ENCODE measurements at regions not wholly inside any gene's neighbourhood (a gene's known extent, or its start where the extent isn't known, plus 50 kb on each side); places are given as distances from the start of the nearest gene placed in this dataset.
"Not testable (repeated sequence)": the region's sequence is repeated elsewhere in the genome, so short reads cannot be mapped to it uniquely, and the experiment has no call there.

DNA sequence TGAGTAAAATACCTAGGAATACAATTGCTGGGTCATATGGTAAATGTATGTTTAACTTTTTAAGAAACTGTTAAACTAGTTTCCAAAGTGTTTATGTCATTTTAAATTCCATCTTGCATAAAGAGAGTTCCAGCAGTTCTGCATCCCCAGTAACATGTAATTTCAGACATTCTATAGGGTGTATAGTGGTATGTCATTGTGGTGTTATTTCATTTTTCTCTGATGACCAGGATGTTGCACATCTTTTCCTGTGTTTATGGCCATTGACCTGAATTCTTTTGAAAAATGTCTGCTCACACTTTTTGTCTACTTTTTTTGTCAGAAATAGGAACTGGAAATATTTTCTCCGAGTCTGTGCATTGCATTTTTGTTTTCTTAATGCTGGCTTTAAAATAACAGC, 128.9 kb downstream of the TMEM200A start:
- TF ChIP-seq, protein P1, sequence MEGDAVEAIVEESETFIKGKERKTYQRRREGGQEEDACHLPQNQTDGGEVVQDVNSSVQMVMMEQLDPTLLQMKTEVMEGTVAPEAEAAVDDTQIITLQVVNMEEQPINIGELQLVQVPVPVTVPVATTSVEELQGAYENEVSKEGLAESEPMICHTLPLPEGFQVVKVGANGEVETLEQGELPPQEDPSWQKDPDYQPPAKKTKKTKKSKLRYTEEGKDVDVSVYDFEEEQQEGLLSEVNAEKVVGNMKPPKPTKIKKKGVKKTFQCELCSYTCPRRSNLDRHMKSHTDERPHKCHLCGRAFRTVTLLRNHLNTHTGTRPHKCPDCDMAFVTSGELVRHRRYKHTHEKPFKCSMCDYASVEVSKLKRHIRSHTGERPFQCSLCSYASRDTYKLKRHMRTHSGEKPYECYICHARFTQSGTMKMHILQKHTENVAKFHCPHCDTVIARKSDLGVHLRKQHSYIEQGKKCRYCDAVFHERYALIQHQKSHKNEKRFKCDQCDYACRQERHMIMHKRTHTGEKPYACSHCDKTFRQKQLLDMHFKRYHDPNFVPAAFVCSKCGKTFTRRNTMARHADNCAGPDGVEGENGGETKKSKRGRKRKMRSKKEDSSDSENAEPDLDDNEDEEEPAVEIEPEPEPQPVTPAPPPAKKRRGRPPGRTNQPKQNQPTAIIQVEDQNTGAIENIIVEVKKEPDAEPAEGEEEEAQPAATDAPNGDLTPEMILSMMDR (IDR thresholded peaks at IDR 0.05; ENCODE audit: low read depth, low read length), result no peak
- DNase-seq (ENCODE audit: extremely low read depth, low read depth), result no peak

DNA sequence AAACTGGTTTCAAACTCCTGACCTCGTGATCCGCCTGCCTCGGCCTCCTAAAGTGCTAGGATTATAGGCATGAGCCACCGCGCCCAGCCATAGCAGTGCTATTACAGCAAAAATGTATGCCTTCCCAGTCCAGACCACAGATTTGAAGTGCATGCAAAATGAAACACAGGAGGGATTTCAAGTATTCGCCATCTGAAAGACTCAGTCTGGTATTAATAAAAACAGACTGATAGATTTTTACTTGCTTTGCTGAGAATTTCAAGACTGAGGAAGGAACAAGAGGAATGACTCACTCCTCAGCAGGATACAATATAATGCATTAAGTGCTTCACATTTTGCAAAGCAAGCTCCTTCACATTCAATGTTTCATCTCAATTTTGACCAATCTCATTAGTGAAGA, 134.9 kb downstream of the TMEM200A start:
- DNase-seq (ENCODE audit: extremely low read depth, low read depth), result peak; percentile 86
- TF ChIP-seq, protein P1 (IDR thresholded peaks at IDR 0.05; ENCODE audit: low read depth, low read length), result no peak

DNA sequence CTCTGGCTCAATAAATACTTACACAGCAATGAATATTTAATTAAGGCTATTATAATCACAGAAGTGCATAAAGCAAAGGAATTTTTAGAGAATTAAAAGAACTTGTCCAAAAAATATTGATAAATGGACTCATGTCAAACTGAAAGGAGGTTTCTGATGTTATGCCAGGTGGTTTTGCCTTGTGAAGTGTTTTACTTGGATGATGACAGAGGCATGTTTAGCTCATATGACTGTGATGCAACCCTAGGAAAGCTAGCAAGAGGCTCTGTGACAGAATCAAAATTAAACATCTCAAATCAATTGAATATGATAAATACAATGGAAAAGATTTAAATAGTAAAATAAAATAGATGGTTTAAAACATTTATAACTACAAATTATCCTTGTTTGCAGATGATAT, 137.3 kb downstream of the TMEM200A start:
- TF ChIP-seq, protein P1 (IDR thresholded peaks at IDR 0.05; ENCODE audit: low read depth, low read length), result no peak
- DNase-seq (ENCODE audit: extremely low read depth, low read depth), result peak; percentile 42

DNA sequence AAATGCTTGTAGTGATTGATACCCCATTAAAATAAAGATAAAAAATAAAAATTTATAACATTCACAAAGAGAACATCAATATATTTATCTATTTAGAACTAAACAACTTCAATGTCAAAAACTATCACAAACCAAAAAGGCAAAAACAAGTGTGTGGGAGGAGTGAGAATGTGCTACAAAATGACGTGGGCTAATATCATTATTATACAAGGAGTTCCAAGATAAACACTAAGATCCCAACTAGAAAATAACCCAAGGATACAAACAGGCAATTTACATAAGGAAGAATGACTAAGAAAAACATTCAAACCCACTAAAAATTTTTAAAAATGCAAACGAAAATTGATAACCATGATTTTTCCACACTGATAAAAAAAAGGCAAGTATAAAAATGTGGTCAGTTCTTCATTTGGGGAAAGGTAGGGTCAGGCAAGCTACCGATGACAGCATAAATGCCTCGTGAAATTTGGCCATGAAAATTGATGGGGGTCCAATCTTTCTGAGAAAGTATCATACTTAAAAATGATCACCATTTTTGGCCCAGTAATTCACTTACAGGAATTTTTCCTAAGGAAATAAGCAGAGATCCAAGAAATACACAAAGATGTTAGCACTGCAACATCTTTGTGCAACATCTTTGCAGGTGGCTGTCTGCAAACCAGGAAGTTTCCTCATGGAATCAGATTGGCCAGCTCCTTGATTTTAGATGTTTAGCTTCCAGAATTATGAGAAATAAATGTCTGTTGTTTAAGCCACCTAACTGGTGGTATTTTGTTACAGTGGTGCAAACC, 140.2 kb downstream of the TMEM200A start:
- TF ChIP-seq, protein P1 (IDR thresholded peaks at IDR 0.05; ENCODE audit: low read depth, low read length), result no peak
- DNase-seq (ENCODE audit: extremely low read depth, low read depth), result no peak

DNA sequence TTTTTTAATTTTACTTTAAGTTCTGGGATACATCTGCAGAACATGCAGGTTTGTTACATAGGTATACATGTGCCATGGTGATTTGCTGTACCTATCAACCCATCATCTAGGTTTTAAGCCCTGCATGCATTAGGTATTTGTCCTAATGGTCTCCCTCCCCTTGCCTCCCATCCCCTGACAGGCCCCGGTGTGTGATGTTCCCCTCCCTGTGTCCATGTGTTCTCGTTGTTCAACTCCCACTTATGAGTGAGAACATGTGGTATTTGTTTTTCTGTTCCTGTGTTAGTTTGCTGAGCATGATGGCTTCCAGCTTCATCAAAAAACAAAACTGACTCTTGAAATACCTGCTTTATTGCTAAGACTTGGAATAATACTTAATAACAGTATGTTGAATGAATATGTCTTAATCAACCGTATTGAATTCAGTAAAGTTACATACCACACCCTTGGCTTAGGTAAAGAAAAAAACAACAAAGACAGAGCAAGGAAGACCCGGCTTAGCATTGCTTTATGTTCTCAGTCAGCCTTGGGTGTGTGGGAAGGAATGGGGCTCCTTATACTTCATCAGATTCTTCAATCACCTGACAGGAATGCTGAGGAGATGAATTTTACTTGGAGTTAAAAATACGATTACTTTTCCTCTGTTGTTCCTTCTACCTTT, 141.3 kb downstream of the TMEM200A start:
- DNase-seq (ENCODE audit: extremely low read depth, low read depth), result not testable (repeated sequence)

DNA sequence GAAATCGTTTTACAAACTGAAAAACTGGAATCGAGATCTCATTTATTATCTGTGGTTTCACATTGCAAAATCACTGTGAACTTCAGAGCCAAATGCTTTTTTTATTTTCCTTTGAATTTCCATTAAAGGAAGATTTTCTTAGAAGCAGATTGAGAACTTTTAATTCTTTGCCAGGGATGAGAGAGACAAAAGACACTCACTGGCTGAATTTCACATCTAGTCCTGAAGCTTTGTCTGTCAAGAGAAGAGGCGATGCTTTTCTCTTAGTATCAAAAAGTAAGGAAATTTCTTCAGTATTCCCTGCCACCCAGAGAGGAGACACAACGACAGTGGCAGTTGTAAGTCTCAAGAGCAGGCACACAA, 141.8 kb downstream of the TMEM200A start:
- TF ChIP-seq, protein P1 (IDR thresholded peaks at IDR 0.05; ENCODE audit: low read depth, low read length), result no peak
- no peak for DNase-seq (ENCODE audit: extremely low read depth, low read depth)

DNA sequence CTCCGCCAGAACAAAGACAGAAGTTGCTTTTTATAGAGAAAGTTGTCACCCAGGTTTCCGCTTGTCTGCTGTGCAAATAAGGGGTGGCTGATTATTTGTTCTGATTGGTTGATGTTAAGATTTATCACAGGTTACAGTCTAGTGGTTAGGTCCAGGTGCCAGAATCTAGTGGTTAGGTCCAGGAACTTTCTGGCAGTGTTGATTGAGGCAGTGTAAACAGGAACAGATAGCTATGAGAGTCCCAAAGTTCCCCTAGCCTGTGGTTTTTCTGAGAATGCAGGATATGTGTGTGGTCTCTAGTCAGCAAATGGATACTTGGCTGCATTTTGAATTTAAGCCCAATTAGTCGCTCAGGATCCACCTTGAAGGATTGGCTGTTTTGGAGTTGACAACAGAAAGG, 148.0 kb downstream of the TMEM200A start:
- TF ChIP-seq, protein P1 (IDR thresholded peaks at IDR 0.05; ENCODE audit: low read depth, low read length), result no peak
- DNase-seq (ENCODE audit: extremely low read depth, low read depth), result peak; percentile 25
